ENCODE measurements at regions not wholly inside any gene's neighbourhood (a gene's known extent, or its start where the extent isn't known, plus 50 kb on each side); places are given as distances from the start of the nearest gene placed in this dataset.

DNA sequence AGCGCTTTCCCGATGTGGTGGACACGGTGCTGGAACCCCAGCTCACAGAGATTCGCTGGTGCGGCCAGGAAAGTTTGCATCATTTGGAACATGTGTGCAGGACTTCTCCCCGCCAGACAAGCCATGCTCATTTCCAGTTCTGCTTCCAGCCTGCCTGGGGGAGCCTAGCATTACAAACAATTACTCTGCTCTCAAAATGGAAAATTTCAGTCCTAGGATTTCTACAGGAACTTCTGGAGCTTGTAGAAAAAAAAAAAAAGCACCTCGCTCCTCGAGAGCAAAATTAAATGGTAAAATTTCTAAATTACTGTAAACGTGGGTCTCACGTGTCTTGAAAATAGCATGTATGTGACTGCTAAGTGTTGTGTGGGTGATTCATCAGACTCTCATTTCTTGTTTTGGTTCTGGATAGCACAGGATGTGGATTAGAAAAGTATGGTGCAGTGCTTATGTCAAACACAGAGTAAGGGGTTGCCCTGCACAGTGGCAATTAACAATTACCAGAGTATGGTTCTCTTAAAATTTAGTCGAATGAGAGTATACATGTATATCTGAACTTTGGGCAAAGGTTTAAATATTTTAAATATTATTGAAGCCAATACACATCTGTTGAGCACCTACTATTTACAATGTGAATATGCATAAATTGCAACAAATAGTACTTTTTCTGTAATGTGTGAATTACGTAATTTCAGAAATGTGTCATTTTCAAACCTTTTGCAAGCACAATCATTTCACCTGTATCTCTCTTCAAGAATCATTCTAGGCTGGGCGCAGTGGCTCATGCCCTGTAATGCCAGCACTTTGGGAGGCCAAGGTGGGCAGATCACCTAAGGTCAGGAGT, 61.8 kb upstream of the PTGFRN start:
- TF ChIP-seq POLR2AphosphoS5 (IDR thresholded peaks at IDR 0.05; ENCODE audit: borderline replicate concordance, low read depth, low read length) (no peak), EZH2 (IDR thresholded peaks at IDR 0.05) (no peak), FOXP2 (optimal IDR thresholded peaks at IDR 0.05; ENCODE audit: control extremely low read depth, extremely low read length, insufficient read depth) (no peak)
